GM19351 (cell line): ENCODE measurements at regions not wholly inside any gene's neighbourhood (a gene's known extent, or its start where the extent isn't known, plus 50 kb on each side); places are given as distances from the start of the nearest gene placed in this dataset.

Experiments
- ATAC-seq: cut with Tn5 transposase; IDR thresholded peaks from one replicate; pipeline ENCODE4 v1.9.1; 2021; ENCODE audit warnings: mild to moderate bottlenecking, moderate library complexity; ENCODE audit not compliant: unreplicated experiment

DNA sequence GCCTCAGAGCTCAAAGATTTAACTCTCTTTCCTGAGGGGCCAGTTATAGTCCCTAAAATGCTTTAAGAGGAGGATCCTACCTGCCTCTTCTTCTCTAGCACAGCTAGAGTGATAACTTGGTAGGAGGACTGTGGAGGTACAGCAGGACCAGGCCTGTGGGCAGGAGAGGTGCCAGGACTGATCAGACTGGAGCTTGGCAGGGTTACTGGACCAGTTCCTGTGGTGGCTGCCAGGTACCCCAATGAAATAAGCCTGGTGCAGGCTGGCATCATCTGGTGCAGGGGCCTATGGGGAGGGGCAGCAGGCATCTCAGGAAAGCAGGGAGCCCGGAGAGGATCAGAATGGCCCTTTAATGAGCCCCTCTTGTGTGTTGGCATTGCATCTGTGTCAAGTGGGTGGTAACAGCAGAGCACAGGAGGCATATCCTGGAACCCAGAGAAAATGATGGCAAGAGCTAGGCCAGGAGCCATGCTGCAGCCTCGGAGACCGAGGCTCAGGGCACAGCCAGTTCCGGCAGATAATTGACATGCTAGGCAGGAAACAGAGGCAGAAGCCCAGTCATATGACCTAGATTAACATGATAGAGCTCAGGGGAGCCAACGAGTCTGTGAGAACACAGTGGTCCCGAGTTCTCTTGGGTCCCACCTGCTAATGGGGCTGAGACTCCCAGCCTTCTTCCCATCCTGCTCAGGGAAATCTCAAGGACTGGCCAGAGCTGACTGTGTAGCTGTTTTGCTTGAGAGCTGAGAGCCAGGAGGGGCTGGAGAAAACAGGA lies 187.5 kb upstream of the ZBED5 start:
- no peak for ATAC-seq

DNA sequence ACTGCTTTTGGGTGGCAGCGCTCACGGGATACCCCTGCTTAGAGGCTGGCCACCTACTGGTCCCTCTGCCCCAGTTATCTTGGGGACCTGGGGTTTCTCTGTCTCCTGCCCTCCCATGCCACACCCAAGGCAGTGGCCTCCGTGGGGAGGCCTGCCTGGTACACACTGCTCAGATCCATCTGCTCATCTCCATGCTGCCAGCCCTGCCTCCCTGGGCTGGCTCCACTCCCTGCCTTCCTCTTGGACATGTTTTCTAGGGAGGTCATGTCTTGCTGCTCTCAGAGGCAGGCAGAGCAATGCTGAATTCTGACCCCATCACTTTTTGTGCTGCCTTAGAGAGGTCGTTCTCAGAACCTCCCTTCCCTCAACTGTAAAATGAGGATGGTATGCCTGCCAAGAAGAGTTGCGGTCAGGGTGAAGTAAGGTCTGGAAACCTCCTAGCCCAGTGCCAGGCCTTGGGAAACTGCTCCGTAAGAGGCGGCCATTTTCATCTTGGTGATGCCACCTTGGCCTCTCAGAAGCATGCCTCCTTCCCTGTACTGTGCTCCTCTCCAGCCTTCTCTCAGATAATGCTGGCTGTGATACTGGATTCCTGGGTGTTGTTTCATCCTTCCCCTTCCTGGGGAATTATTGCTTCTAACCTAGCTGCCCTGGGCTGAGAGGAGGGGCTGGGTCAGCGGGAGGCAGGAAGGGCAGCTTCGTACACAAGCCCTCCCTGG lies 186.4 kb upstream of the ZBED5 start:
- no peak for ATAC-seq

DNA sequence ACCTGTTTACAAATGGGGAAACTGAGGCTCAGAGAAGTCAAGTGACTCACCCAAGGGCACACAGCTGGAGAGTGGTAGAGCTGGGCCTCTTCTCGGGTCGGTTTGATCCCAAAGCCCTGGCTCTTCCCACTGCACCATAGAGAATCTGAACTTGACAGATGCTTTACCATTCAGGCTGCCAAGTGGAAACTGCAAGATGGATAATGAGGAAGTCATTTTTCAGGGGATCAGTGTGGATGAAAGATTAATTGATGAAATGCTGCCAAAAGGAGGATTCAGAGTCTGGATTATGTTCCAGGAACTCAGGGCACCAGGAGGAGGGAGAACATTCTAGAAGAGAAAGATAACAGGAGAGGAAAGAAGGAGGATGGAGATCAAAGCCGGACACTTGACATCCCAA lies 185.9 kb upstream of the ZBED5 start:
- no peak for ATAC-seq

DNA sequence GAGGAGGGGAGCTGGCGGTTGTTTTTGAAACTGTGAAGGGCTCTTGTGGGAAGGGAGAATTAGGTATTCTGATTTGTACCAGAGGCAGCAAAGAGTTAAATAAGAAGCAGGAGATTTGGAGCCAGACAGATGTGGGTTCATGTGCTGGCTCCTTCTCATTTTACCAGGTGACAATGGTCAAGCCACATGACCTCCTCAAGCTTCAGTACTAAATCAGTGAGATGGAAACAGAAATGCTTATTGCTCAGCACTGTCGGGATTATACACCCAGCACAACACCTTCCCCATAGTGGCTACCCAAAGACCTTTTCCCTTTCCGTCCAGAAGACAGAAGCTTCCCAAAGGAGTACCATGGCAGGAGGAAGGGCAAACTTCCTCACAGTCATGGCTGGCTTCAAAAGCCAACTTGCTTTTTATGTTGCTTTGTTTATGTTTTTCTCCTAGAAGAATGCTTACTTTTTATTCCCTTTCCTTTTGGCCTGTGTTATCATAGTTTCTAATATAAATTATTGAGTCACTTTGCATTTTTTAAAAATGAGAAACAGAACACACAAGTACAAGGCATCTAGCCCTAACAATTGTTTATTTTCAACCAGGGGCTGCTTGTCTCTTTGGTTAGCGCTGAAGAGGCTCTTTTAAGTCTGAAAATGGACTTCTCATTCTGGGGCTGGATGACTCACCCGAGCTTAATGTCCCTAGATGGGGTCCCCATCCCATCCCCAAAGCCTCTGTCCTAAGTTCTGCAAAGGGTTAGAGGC lies 181.5 kb upstream of the ZBED5 start:
- no peak for ATAC-seq

DNA sequence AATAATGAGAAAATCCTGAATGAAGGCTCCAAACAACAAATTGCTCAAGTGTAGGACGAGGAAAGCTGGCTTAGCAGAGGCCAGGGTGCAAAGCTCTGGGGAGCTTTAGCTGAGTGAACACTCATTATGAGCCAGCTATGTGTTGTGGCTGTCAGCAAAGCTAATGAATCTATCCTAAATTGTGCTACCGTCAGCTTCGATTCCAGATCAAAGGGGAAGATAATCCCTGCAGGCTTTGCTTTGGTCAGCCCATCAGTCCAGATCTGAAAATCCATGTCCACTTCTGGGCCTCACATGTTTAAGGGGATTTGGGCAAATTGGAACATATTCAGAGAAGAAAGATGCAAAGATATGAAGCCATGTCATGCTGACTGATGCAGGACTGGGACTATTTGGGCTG lies 180.9 kb upstream of the ZBED5 start:
- no peak for ATAC-seq

DNA sequence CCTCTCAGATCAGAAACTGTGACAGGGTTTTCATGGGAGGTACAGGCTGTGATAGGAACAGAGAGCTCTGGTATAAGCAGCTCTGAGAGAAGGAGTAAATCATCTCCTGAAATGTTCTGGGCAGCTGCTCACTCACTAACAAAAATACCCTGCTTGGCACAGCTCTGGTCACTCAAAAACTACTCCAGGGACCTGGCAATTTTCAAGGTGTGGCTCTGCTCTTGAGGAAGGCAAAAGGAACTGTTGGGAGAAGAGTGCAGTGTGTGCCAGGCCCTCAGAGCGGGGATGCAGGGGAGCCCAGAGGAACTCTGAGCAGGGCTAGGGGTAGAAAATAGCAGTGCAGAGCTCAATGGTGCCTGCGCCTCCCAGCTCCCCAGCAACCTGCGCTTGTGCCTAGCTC lies 180.5 kb upstream of the ZBED5 start:
- ATAC-seq = no peak

DNA sequence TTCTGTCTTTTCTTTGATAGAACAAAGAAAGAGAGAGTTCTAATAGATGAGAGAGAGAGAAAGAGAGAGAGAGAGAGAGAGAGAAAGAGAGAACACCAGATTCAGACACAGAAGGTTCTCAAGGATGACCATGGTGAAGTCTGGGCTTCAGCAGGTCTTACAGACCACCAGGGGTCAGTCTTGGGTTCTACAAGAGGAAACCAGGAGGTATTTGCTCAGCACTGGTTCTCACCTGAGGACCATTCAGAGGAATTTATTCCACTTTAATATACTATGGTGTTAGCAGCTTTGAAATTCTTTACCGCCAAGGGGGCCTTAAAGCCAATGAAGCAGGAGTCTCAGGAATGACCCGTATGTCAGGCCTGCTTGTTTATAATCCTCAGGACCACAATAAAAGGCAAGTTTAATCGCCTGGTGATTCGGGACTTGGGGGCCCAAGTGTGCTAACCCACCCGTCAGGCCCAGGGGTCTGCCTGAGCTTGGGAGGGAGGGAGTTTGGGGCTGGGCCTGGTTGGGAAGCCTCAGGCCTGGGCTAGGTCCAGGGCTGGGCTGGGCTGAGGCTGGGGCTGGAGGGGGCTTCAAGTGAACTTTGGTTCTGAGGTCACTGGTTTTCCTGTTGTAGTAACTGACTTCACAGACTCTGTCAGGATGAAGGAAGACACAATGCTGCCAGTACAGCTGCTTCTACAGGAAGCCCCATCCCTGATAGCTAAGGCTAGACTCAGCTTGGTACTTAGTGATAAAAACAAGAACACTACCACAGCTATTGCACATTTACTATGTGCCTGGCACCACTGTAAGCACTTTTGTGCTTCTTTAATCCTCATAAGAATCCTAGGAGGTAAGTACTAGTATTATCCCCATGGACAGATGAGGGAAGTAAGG lies 179.2 kb upstream of the ZBED5 start:
- peak; percentile 48 for ATAC-seq

DNA sequence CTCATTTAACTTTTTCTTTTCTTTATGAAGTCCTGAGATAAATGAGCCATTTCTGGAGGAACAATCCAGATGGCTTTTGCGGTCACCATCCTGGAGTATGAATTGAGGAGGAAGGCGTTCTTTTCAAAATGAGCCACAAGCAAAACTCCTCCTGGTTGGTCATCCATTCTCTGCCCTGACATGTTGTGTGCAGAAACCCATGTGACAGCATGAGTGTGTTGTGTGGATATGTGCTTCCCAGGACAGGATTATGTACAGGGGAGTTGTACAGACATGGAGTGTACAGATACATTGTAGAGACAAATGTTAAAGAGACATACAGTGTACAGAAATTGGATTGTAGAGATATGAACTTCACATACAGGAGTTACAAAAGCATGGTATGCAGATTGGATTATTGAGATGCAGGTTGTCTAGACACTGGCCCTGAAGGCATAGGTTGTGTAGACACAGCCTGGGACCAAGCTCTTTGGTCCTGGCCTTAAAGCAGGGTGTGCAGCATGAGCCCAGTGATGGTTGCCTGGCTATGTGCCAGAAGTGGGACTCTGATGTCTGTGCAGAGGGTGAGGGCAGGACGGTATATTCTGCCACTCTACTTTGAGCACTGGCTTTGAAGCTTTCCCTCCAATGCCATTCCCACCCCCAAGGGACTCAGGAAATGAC lies 178.5 kb upstream of the ZBED5 start:
- ATAC-seq = no peak

DNA sequence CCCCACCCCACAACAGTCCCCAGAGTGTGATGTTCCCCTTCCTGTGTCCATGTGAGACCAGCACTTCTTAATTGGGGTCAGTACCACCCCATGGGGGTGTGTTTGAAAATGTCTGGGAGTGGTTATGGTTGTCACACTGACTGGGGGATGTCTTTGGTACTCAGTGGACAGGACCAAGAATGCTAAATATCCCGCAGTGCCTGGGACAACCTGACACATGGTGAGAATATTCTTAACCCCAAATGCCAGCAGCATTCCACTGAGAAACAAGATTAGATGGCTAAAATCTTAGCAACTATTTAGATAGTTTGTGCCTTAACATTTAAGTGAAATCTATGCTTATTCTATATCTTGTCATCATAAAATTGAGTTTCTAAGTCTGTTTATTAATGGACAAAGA lies 177.5 kb upstream of the ZBED5 start:
- ATAC-seq = no peak

DNA sequence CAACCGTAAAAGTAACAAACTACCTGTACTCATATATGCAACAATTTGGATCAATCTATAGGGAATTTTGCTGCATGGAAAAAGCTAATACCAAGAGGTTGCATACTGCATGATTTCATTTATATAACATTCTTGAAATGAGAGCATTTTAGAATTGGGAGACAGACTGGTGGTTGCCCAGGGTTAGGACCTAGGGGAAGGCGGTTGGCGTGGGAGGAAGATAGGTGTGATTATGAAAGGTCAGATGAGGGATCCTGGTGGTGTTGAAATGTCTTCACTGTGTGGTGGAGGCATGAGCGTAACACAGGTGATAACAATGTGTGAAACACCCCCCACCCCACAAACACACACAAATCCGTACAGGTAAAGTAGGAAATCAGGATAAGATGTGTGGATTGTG lies 176.6 kb upstream of the ZBED5 start:
- no peak for ATAC-seq

DNA sequence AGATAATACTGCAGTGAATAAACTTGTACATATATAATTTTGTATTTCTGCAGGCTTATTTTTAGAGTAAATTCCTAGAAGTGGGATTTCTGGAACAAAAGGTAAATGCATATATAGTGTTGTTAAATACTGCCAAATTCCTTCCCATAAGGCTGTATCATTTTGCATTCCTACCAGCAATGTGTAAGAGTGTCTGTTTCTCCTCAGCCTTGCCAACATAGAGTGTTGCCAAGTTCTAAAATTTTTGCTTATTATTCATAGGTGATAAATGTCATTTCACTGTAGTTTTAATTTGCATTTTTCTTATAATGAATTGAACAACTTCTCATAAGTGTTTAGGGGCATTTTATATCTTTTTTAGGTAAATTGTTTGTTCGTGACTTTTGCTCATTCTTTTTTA lies 174.2 kb upstream of the ZBED5 start:
- no peak for ATAC-seq

DNA sequence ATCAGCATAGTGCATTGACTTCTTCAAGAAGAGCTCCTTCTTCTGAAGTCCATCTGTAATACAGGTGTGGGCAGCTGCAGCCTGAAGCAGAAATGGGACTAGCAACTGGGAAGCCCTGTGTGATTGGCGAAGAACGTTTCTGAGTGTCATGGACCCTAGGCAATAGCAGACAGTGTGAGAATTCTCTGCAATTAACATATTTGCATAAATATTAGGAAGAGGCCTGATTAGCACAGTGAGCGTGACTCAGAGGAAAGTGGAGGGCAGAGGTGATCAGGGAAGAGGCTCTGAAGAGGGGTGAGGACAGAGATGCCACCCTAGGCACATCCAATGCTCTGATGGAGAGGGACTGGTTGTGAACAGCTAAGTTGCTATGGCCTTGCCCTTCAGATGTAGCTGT lies 171.2 kb upstream of the ZBED5 start:
- ATAC-seq = no peak

DNA sequence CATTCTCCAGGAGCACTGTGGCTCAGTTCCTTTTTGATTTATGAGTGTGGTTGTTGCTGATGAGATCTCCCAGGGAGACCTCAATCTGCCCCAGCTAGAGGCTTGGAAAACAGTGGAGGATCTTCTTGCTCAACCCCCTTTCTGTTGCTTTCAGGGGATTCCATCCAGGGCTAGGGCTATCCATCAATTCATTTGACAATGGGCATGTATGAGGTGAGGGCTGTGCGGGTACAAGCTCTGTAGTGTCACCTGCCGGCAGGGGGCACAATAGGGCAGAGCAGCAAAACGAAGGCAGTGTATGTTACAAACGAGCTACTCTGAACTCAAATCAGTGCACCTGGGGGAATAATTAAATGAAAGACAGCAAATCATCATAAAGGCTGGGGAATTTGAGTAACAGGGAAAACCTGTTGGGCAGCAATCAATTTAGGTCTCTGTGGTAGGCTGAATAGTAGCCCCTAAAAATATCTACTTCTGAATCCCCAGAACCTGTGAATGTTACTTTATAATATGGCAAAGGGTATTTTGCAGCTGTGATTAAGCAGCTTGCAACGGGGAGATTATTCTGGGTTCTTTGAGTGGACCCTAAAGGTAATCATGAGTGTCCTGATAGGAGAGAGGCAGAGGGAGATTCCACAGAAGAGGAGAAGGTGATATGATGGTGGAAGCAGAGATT lies 170.3 kb upstream of the ZBED5 start:
- ATAC-seq = peak; percentile 64

DNA sequence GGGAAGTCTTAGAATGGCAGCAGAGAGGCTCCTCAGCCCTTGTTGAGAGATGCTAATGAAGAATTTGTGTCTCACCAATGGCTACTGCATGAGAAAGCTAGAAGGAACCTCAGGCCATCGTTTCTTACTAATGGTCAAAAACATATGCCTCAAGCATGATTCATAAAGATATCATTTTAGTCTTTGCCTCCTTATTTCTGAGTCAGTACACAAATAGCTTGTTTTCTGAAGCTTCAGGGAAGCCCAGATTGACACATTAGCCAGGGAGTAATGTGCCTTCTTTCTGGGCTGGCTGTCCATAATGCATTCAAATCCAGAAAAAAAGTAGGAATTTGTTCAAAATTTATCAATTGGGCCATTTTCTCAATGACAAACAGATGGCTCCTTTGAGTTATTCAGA lies 169.4 kb upstream of the ZBED5 start:
- no peak for ATAC-seq

DNA sequence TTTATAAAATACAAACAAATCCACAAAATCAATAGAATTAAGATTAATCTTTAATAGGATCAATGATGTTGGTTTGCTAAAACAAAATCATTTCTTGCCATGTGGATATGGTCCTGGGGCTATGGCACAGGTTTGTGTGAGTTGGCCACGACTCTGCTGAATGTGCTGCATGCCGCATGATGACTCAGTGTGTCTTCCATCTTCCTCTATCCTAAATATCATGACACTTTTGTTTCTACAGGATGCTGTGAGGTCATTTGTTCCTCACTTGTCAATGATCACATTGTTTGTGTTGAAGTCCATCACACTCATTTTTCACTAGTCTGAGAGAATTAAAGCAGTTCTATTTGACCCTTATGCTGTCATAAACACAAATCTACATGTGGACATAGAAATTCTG lies 167.2 kb upstream of the ZBED5 start:
- ATAC-seq = no peak

DNA sequence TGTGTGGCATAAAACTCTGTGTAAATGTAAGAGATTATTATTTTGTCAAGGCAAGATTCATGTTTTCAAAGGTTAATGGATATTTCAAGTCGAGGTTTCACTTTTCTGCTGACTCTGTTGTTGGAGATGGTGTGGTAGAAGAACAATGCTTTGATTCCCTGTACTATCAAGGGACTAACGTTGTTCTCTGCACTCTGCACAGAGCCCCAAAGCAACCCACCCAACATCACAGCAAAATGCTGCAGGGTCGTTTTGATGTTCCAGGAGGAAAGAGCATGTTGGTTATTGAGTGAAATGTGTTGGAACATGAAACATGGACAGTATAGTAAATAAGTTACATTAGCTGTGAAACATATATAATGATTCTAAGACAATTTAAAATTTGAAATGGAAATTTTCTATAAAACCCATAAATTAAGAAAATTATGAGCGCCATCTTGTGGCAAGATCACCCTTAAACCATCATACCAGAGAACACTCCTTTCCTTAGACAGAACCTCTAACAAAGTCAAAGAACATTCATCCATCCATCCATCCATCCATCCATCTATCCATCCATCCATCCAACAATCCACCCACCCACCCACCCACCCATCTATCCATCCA lies 164.4 kb upstream of the ZBED5 start:
- ATAC-seq = no peak

DNA sequence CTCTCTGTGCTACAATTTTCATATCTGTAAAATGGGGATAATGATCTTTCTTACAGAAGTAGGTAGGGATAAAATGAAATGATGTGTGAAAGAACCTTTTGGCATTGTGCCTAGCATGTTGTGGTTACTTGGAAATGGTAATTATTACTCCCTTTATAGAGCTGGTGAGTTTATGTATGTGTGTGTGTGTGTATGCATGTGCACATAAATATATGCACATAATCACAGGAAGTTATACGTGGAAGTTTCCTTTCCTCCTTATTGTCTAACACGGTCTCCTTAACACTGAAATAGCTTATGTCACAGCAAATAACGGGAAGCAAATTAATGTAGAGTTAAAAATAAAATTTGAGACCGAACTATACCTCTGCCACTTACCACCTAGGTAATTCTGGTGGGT lies 163.7 kb upstream of the ZBED5 start:
- ATAC-seq = no peak

DNA sequence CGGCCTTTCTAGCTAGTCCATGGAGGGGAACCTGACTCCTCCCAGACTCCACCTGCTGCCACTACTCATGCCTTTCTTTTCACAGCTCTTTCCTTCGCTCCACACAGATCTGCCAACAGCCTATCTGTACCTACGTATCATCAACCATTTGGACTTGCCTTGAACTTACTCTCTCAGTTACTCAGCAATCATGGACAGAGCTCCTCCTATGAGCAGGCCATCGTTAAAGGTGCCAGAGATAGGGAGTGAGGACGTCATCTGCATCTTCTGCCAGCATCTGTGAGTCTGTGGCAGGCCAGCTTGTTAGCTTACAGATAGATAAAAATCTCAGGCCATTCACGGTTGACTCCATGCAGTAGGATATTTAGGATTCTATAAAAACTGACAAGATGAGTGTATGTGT lies 162.9 kb upstream of the ZBED5 start:
- ATAC-seq = no peak

DNA sequence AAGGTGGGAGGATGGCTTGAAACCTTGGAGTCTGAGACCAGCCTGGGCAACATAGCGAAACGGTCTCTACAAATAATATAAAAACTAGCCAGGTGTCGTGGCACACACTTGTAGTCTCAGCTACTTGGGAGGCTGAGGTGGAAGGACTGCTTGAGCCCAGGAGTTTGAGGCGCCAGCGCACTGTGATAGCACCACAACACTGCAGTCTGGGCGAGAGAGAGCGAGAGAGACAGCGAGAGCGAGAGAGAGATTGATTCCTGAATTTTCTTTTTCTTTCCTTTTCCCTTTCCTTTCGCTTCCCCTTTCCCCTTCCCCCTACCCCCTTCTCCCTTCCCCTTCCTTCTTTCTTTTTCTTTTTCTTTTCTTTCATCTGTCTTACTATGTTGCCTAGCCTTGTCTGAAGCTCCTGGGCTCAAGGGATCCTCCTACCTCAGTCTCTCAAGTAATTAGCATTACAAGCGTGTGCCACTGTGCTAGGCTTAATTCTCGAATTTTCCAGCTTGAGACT lies 162.4 kb upstream of the ZBED5 start:
- no peak for ATAC-seq
